Cardiac muscle cell (in vitro differentiated cells and primary cell): ENCODE measurements at regions not wholly inside any gene's neighbourhood (a gene's known extent, or its start where the extent isn't known, plus 50 kb on each side); places are given as distances from the start of the nearest gene placed in this dataset.

Experiments used
- DNase-seq, 2 donors: peaks; one replicate each; pipeline versions ENCODE4 v3.0.0 to v3.0.0-alpha.2; 2010 to 2017; ENCODE audit warnings: low read depth in 1 of 2, low spot score in 1 of 2
- H3K27ac ChIP-seq: fragments of 200-600 bp; sonication (generic); 2 replicates; pipeline ENCODE4 v1.5.1; 2016
- H3K27me3 ChIP-seq: fragments of 200-600 bp; sonication (generic); 2 replicates; pipeline ENCODE4 v1.6.0; 2016; ENCODE audit warnings: control low read depth
- H3K36me3 ChIP-seq: fragments of 200-600 bp; sonication (generic); 2 replicates; pipeline ENCODE4 v1.5.1; 2016; ENCODE audit warnings: control low read depth
- H3K4me1 ChIP-seq: fragments of 200-600 bp; sonication (generic); 2 replicates; pipeline ENCODE4 v1.8.1; 2017; ENCODE audit warnings: low read depth, mild to moderate bottlenecking, mixed run types
- H3K4me3 ChIP-seq: fragments of 200-600 bp; sonication (generic); 2 replicates; pipeline ENCODE4 v1.5.1; 2016; ENCODE audit warnings: mild to moderate bottlenecking
- H3K9me3 ChIP-seq: fragments of 200-600 bp; sonication (generic); 2 replicates; pipeline ENCODE4 v1.5.1; 2017; ENCODE audit warnings: low read depth, mild to moderate bottlenecking, control low read depth
- CTCF ChIP-seq: IDR thresholded peaks from 2 replicates; pipeline ENCODE4 v1.5.1; 2012; ENCODE audit warnings: low read depth, mild to moderate bottlenecking, low read length

- no peak for DNase-seq
- TF ChIP-seq CTCF: no peak
Observed at GRCh38 chr5:2000591-2000990, 117.9 kb upstream of the IRX4 start.

GRCh38 chr5:1999794-2000193, 117.1 kb upstream of the IRX4 start:
- DNase-seq: no peak
- no peak for TF ChIP-seq CTCF
- no peaks in the 10 kb centered on the region for H3K4me1 ChIP-seq

More at GRCh38 chr5:2000591-2000990, 117.9 kb upstream of the IRX4 start:
- H3K4me3 ChIP-seq: no peak overlapping the region
- no peaks in the 10 kb centered on the region for H3K36me3 ChIP-seq
- no peaks in the 10 kb centered on the region for H3K4me1 ChIP-seq
- H3K27ac ChIP-seq: no peak overlapping the region
- H3K9me3 ChIP-seq: no peaks in the 10 kb centered on the region
- H3K27me3 ChIP-seq: peaks cover 7% of the 10 kb centered on the region

GRCh38 chr5:1998716-1999317, 116.1 kb upstream of the IRX4 start:
- Histone ChIP-seq H3K4me1 (no peaks in the 10 kb centered on the region), H3K36me3 (no peaks in the 10 kb centered on the region), H3K27me3 (no peaks in the 10 kb centered on the region), H3K27ac (no peak overlapping the region), H3K4me3 (no peak overlapping the region), H3K9me3 (no peaks in the 10 kb centered on the region)
- no peak for DNase-seq
- no peak for TF ChIP-seq CTCF

More at GRCh38 chr5:1999794-2000193, 117.1 kb upstream of the IRX4 start:
- H3K27me3 ChIP-seq: peaks cover 4% of the 10 kb centered on the region
- H3K4me3 ChIP-seq: no peak overlapping the region
- no peaks in the 10 kb centered on the region for H3K9me3 ChIP-seq
- H3K36me3 ChIP-seq: no peaks in the 10 kb centered on the region
- no peak overlapping the region for H3K27ac ChIP-seq

GRCh38 chr5:1998348-1998669, 115.6 kb upstream of the IRX4 start:
- no peak for TF ChIP-seq CTCF
- no peaks in the 10 kb centered on the region for H3K9me3 ChIP-seq

GRCh38 chr5:1997640-1998347, 115.1 kb upstream of the IRX4 start:
- Histone ChIP-seq H3K4me3 (no peak overlapping the region), H3K4me1 (no peaks in the 10 kb centered on the region), H3K27ac (no peak overlapping the region), H3K36me3 (no peaks in the 10 kb centered on the region), H3K27me3 (no peaks in the 10 kb centered on the region), H3K9me3 (no peaks in the 10 kb centered on the region)
- TF ChIP-seq CTCF: no peak
- no peak for DNase-seq

More at GRCh38 chr5:1998348-1998669, 115.6 kb upstream of the IRX4 start:
- DNase-seq: no peak
- no peak overlapping the region for H3K4me3 ChIP-seq
- H3K27ac ChIP-seq: no peak overlapping the region
- no peaks in the 10 kb centered on the region for H3K36me3 ChIP-seq
- no peaks in the 10 kb centered on the region for H3K4me1 ChIP-seq
- H3K27me3 ChIP-seq: no peaks in the 10 kb centered on the region
